ENCODE measurements at regions not wholly inside any gene's neighbourhood (a gene's known extent, or its start where the extent isn't known, plus 50 kb on each side); places are given as distances from the start of the nearest gene placed in this dataset.

DNA sequence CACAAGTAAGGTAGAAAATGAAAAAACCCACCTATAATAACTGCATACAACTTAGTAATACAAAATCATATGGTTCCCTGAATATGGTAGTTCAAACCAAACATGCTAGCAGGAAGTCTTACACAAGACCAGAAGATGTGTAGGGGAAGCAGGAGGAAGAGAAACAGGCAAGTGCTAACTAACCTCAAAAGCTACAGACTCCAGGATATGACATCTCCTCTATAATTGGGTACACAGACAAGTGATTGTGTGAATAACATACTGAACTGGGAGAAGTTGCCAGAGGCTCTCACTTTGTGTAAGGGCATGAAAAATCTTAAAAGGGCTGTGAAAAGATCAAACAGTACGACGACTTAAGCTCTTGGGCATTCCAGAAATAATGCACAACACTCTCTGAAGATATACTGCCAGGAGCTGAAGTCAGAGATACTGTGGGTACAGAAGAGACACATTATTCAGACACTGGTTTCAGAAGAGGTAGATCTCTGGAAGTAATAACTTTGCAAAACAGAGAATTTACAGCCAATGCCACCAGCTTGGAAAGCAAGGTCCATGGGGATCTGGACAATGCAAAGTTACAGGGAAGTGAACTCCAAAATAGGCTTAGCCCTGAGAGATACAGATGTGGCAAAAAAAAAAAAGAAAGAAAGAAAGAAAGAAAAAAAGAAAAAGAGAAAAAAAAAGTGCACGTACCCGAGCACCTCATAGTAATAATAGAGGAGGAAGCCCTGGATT is 767.2 kb downstream of the TNS3 start:
- TF ChIP-seq, protein P1, sequence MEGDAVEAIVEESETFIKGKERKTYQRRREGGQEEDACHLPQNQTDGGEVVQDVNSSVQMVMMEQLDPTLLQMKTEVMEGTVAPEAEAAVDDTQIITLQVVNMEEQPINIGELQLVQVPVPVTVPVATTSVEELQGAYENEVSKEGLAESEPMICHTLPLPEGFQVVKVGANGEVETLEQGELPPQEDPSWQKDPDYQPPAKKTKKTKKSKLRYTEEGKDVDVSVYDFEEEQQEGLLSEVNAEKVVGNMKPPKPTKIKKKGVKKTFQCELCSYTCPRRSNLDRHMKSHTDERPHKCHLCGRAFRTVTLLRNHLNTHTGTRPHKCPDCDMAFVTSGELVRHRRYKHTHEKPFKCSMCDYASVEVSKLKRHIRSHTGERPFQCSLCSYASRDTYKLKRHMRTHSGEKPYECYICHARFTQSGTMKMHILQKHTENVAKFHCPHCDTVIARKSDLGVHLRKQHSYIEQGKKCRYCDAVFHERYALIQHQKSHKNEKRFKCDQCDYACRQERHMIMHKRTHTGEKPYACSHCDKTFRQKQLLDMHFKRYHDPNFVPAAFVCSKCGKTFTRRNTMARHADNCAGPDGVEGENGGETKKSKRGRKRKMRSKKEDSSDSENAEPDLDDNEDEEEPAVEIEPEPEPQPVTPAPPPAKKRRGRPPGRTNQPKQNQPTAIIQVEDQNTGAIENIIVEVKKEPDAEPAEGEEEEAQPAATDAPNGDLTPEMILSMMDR (IDR thresholded peaks at IDR 0.05), result no peak
- TF ChIP-seq POLR2A (IDR thresholded peaks at IDR 0.05), result no peak
